ENCODE measurements at regions not wholly inside any gene's neighbourhood (a gene's known extent, or its start where the extent isn't known, plus 50 kb on each side); places are given as distances from the start of the nearest gene placed in this dataset.

GRCh38 chr13:38498271-38498670 lies 148.6 kb downstream of the UFM1 start:
- Histone ChIP-seq H3K9ac (ENCODE audit: insufficient read depth, low read length, poor library complexity, severe bottlenecking) (no peak overlapping the region), H3K27me3 (ENCODE audit: control insufficient read depth in 2 of 2, insufficient read depth in 2 of 2, low read length in 2 of 2) (no peaks in the 10 kb centered on the region), H3K36me3 (replicated peaks in 1 of 2; ENCODE audit: control insufficient read depth in 1 of 2, insufficient read depth in 2 of 2, low read length in 2 of 2) (no peaks in the 10 kb centered on the region), H3K79me2 (ENCODE audit: insufficient read depth, low read length) (no peaks in the 10 kb centered on the region), H3K4me3 (replicated peaks in 1 of 3; ENCODE audit: low read depth in 2 of 3, low read length in 3 of 3) (no peak overlapping the region), H2AFZ (ENCODE audit: insufficient read depth, low read depth, low read length, poor library complexity, severe bottlenecking) (no peak overlapping the region), H3K27ac (ENCODE audit: low read depth in 1 of 2, low read length in 2 of 2) (no peak overlapping the region), H3K9me3 (replicated peaks in 1 of 2; ENCODE audit: control insufficient read depth in 1 of 2, insufficient read depth in 1 of 2, low read length in 2 of 2) (peaks cover 3 to 11% of the 10 kb centered on the region in 2 donors), H4K20me1 (ENCODE audit: insufficient read depth, low read length) (no peaks in the 10 kb centered on the region), H3K4me2 (replicated peaks; ENCODE audit: extremely low read depth, low read length, poor library complexity, severe bottlenecking) (no peak overlapping the region), H3K4me1 (ENCODE audit: control insufficient read depth in 1 of 2, insufficient read depth in 2 of 2, low read length in 2 of 2) (no peaks in the 10 kb centered on the region)
- Mint-ChIP-seq H3K36me3 (no peaks in the 10 kb centered on the region), H3K4me3 (no peak overlapping the region), H3K4me1 (no peaks in the 10 kb centered on the region), H3K27me3 (ENCODE audit: low read depth in 3 of 3) (peaks cover 0 to 3% (median 0%) of the 10 kb centered on the region in 3 donors), H3K9me3 (peaks cover 2 to 12% (median 7%) of the 10 kb centered on the region in 7 donors), H3K27ac (no peak overlapping the region)
- no CpG with 5 or more reads among the region's 5 CpGs for WGBS (ENCODE audit: insufficient coverage)
- intact Hi-C loops (cut with micrococcal nuclease): no loop called here
- DNase-seq: no peak
- TF ChIP-seq CTCF (IDR thresholded peaks at IDR 0.05): no peak

GRCh38 chr13:38514575-38514974 lies 164.9 kb downstream of the UFM1 start:
- no CpG with 5 or more reads among the region's 1 CpG for WGBS (ENCODE audit: insufficient coverage)
- Histone ChIP-seq H4K20me1 (ENCODE audit: insufficient read depth, low read length) (no peaks in the 10 kb centered on the region), H3K4me2 (replicated peaks; ENCODE audit: extremely low read depth, low read length, poor library complexity, severe bottlenecking) (no peak overlapping the region), H3K4me1 (ENCODE audit: control insufficient read depth in 1 of 2, insufficient read depth in 2 of 2, low read length in 2 of 2) (no peaks in the 10 kb centered on the region), H3K79me2 (ENCODE audit: insufficient read depth, low read length) (no peaks in the 10 kb centered on the region), H3K9ac (ENCODE audit: insufficient read depth, low read length, poor library complexity, severe bottlenecking) (no peak overlapping the region), H2AFZ (ENCODE audit: insufficient read depth, low read depth, low read length, poor library complexity, severe bottlenecking) (no peak overlapping the region), H3K36me3 (replicated peaks in 1 of 2; ENCODE audit: control insufficient read depth in 1 of 2, insufficient read depth in 2 of 2, low read length in 2 of 2) (no peaks in the 10 kb centered on the region), H3K9me3 (replicated peaks in 1 of 2; ENCODE audit: control insufficient read depth in 1 of 2, insufficient read depth in 1 of 2, low read length in 2 of 2) (no peaks in the 10 kb centered on the region), H3K27me3 (ENCODE audit: control insufficient read depth in 2 of 2, insufficient read depth in 2 of 2, low read length in 2 of 2) (no peaks in the 10 kb centered on the region), H3K27ac (ENCODE audit: low read depth in 1 of 2, low read length in 2 of 2) (no peak overlapping the region), H3K4me3 (replicated peaks in 1 of 3; ENCODE audit: low read depth in 2 of 3, low read length in 3 of 3) (no peak overlapping the region)
- DNase-seq: no peak
- peaks cover 0 to 1% (median 0%) of the 10 kb centered on the region in 3 donors for H3K27me3 Mint-ChIP-seq (ENCODE audit: low read depth in 3 of 3)
- no peak for TF ChIP-seq CTCF (IDR thresholded peaks at IDR 0.05)
- intact Hi-C loops (cut with micrococcal nuclease): no loop called here
- no peak overlapping the region for H3K27ac Mint-ChIP-seq
- no peaks in the 10 kb centered on the region for H3K36me3 Mint-ChIP-seq
- H3K9me3 Mint-ChIP-seq: peaks cover 0 to 3% (median 0%) of the 10 kb centered on the region in 7 donors
- no peak overlapping the region for H3K4me3 Mint-ChIP-seq
- no peaks in the 10 kb centered on the region for H3K4me1 Mint-ChIP-seq
